GM19238 (cell line): ENCODE measurements at regions not wholly inside any gene's neighbourhood (a gene's known extent, or its start where the extent isn't known, plus 50 kb on each side); places are given as distances from the start of the nearest gene placed in this dataset.
"Not testable (repeated sequence)": the region's sequence is repeated elsewhere in the genome, so short reads cannot be mapped to it uniquely, and the experiment has no call there.

Source experiments
- DNase-seq: peaks from one replicate; pipeline ENCODE4 v3.0.0; 2011; ENCODE audit warnings: low spot score; ENCODE audit not compliant: insufficient read length

- no peak for DNase-seq
Observed at GRCh38 chr3:152621006-152621868, 213.7 kb upstream of the P2RY1 start.

- DNase-seq, result no peak
Observed at GRCh38 chr3:152621967-152622810, 212.7 kb upstream of the P2RY1 start.

- no peak for DNase-seq
Observed at GRCh38 chr3:152622811-152623167, 212.1 kb upstream of the P2RY1 start.

GRCh38 chr3:152623286-152623911 lies 211.5 kb upstream of the P2RY1 start:
- DNase-seq, result no peak

GRCh38 chr3:152626226-152626625 lies 208.7 kb upstream of the P2RY1 start:
- no peak for DNase-seq

- no peak for DNase-seq
Observed at GRCh38 chr3:152628496-152628895, 206.4 kb upstream of the P2RY1 start.

GRCh38 chr3:152629363-152630122 lies 205.4 kb upstream of the P2RY1 start:
- DNase-seq, result no peak

GRCh38 chr3:152635389-152635788 lies 199.5 kb upstream of the P2RY1 start:
- DNase-seq, result no peak

GRCh38 chr3:152636651-152637050 lies 198.3 kb upstream of the P2RY1 start:
- DNase-seq, result no peak

GRCh38 chr3:152638214-152638613 lies 196.7 kb upstream of the P2RY1 start:
- no peak for DNase-seq

GRCh38 chr3:152638707-152639450 lies 196.1 kb upstream of the P2RY1 start:
- no peak for DNase-seq

- no peak for DNase-seq
Observed at GRCh38 chr3:152641198-152641597, 193.7 kb upstream of the P2RY1 start.

GRCh38 chr3:152642658-152643057 lies 192.3 kb upstream of the P2RY1 start:
- no peak for DNase-seq

- no peak for DNase-seq
Observed at GRCh38 chr3:152644478-152644877, 190.5 kb upstream of the P2RY1 start.

GRCh38 chr3:152646004-152646403 lies 188.9 kb upstream of the P2RY1 start:
- no peak for DNase-seq

GRCh38 chr3:152650177-152650576 lies 184.8 kb upstream of the P2RY1 start:
- no peak for DNase-seq

GRCh38 chr3:152650923-152651322 lies 184.0 kb upstream of the P2RY1 start:
- DNase-seq, result not testable (repeated sequence)

GRCh38 chr3:152656214-152656971 lies 178.5 kb upstream of the P2RY1 start:
- no peak for DNase-seq

- DNase-seq, result no peak
Observed at GRCh38 chr3:152656972-152657355, 178.0 kb upstream of the P2RY1 start.
